SIG-M5 treated with dmso at 0.1 percent for 504 hours (cell line): ENCODE measurements at regions not wholly inside any gene's neighbourhood (a gene's known extent, or its start where the extent isn't known, plus 50 kb on each side); places are given as distances from the start of the nearest gene placed in this dataset.
"Not testable (repeated sequence)": the region's sequence is repeated elsewhere in the genome, so short reads cannot be mapped to it uniquely, and the experiment has no call there.

ENCODE experiments used
- DNase-seq: peaks from one replicate; lab custom pipeline; 2025; ENCODE audit not compliant: unreplicated experiment; lab: John Stamatoyannopoulos, UW

- no peak for DNase-seq
Observed at GRCh38 chr6:4274382-4275082, 139.2 kb upstream of the ECI2 start.

GRCh38 chr6:4272996-4273395 lies 137.6 kb upstream of the ECI2 start:
- no peak for DNase-seq

GRCh38 chr6:4271761-4272470 lies 136.5 kb upstream of the ECI2 start:
- no peak for DNase-seq

- DNase-seq = no peak
Observed at GRCh38 chr6:4270776-4271175, 135.4 kb upstream of the ECI2 start.

- DNase-seq = no peak
Observed at GRCh38 chr6:4270001-4270400, 134.6 kb upstream of the ECI2 start.

- DNase-seq = no peak
Observed at GRCh38 chr6:4268171-4268570, 132.8 kb upstream of the ECI2 start.

GRCh38 chr6:4265740-4266139 lies 130.4 kb upstream of the ECI2 start:
- DNase-seq = no peak

GRCh38 chr6:4264601-4265000 lies 129.2 kb upstream of the ECI2 start:
- DNase-seq = no peak

GRCh38 chr6:4264081-4264480 lies 128.7 kb upstream of the ECI2 start:
- DNase-seq = no peak

GRCh38 chr6:4262526-4262925 lies 127.2 kb upstream of the ECI2 start:
- DNase-seq = no peak

- no peak for DNase-seq
Observed at GRCh38 chr6:4259391-4259790, 124.0 kb upstream of the ECI2 start.

- no peak for DNase-seq
Observed at GRCh38 chr6:4258733-4259132, 123.4 kb upstream of the ECI2 start.

GRCh38 chr6:4256969-4257368 lies 121.6 kb upstream of the ECI2 start:
- DNase-seq = peak; percentile 20

- DNase-seq = peak; percentile 0
Observed at GRCh38 chr6:4253604-4254231, 118.3 kb upstream of the ECI2 start.

GRCh38 chr6:4252445-4252844 lies 117.1 kb upstream of the ECI2 start:
- DNase-seq = not testable (repeated sequence)

GRCh38 chr6:4250645-4251044 lies 115.3 kb upstream of the ECI2 start:
- DNase-seq = no peak

GRCh38 chr6:4243832-4244231 lies 108.5 kb upstream of the ECI2 start:
- not testable (repeated sequence) for DNase-seq

GRCh38 chr6:4243237-4243636 lies 107.9 kb upstream of the ECI2 start:
- no peak for DNase-seq

GRCh38 chr6:4242601-4243000 lies 107.2 kb upstream of the ECI2 start:
- DNase-seq = no peak

- no peak for DNase-seq
Observed at GRCh38 chr6:4240148-4240547, 104.8 kb upstream of the ECI2 start.

GRCh38 chr6:4225161-4225872 lies 89.9 kb upstream of the ECI2 start:
- DNase-seq = no peak
